T-helper 1 cell treated with Interleukin-12 subunit alpha and Interleukin-12 subunit beta and Interleukin-4 antibody, amounts not matched to agents 30 μg/mL and 1 μg/mL, for 36 hours (primary cell): ENCODE measurements at regions not wholly inside any gene's neighbourhood (a gene's known extent, or its start where the extent isn't known, plus 50 kb on each side); places are given as distances from the start of the nearest gene placed in this dataset.
"Not testable (repeated sequence)": the region's sequence is repeated elsewhere in the genome, so short reads cannot be mapped to it uniquely, and the experiment has no call there.

Source experiments
- H3K27ac Mint-ChIP-seq: one replicate; pipeline ENCODE4 v1.8.0; 2021; ENCODE audit warnings: mild to moderate bottlenecking, mixed read lengths
- H3K27me3 Mint-ChIP-seq: one replicate; pipeline ENCODE4 v1.8.0; 2021; ENCODE audit warnings: low read depth, mixed read lengths
- H3K36me3 Mint-ChIP-seq: one replicate; pipeline ENCODE4 v1.8.0; 2021; ENCODE audit warnings: low read depth, mixed read lengths
- H3K4me1 Mint-ChIP-seq: one replicate; pipeline ENCODE4 v1.8.0; 2021; ENCODE audit warnings: low read depth, mixed read lengths
- H3K4me3 Mint-ChIP-seq: one replicate; pipeline ENCODE4 v1.8.0; 2021; ENCODE audit warnings: mild to moderate bottlenecking, moderate library complexity, mixed read lengths
- H3K9me3 Mint-ChIP-seq: one replicate; pipeline ENCODE4 v1.8.0; 2021; ENCODE audit warnings: mixed read lengths

DNA sequence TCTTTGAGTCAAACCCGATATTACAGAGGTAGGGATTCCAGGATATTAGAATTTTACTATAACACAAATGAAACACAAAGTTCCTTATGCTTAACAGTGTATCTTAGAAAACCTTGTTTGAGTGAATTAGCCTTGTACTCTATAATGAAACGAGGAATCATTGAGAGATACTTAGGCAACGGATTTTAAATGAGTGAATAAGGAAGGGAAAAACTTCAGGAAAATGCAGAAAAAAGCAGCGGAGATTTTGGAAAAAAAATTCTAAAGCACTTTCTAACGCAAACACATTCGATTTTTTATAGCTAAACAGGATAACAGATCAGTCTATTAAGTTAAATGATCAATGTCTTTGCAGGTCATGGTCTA lies 137.3 kb downstream of the HFE start:
- H3K27me3 Mint-ChIP-seq, result no peaks in the 10 kb centered on the region
- H3K4me1 Mint-ChIP-seq, result peaks cover 32% of the 10 kb centered on the region
- H3K4me3 Mint-ChIP-seq, result no peak overlapping the region
- no peak overlapping the region for H3K27ac Mint-ChIP-seq
- no peaks in the 10 kb centered on the region for H3K9me3 Mint-ChIP-seq
- peaks cover 2% of the 10 kb centered on the region for H3K36me3 Mint-ChIP-seq

DNA sequence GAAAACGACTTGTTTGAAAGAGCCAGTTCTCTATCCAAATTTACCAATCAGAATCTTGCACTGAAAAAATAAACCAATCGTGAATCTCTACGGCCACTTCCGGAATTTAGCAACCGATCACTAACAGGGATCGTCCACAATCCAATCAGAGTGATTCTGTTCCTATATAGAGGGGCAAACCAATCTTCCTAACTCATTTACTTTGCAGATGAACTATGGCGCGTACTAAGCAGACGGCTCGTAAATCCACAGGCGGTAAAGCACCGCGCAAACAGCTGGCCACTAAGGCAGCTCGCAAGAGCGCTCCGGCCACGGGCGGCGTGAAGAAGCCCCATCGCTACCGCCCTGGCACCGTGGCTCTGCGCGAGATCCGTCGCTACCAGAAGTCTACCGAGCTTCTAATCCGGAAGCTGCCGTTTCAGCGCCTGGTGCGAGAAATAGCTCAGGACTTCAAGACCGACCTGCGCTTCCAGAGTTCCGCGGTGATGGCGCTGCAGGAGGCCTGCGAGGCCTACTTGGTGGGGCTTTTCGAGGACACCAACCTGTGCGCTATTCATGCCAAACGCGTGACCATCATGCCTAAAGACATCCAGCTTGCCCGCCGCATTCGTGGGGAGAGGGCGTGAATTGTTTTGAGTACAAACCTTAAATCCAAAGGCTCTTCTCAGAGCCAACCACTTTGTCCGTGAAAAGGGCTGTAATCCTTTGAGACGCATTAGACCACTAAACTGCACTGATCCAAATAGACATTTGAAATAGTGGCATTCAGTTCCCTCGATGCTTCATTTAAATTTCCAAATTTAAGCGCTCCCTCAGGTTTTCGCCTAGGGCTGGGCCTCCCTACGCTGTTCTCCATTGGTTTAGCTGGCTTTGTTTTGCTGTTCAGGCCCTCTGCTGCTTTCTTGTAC lies 138.0 kb downstream of the HFE start:
- no peaks in the 10 kb centered on the region for H3K27me3 Mint-ChIP-seq
- no peaks in the 10 kb centered on the region for H3K9me3 Mint-ChIP-seq
- peaks cover 4% of the 10 kb centered on the region for H3K36me3 Mint-ChIP-seq
- no peak overlapping the region for H3K27ac Mint-ChIP-seq
- no peak overlapping the region for H3K4me3 Mint-ChIP-seq
- peaks cover 29% of the 10 kb centered on the region for H3K4me1 Mint-ChIP-seq

DNA sequence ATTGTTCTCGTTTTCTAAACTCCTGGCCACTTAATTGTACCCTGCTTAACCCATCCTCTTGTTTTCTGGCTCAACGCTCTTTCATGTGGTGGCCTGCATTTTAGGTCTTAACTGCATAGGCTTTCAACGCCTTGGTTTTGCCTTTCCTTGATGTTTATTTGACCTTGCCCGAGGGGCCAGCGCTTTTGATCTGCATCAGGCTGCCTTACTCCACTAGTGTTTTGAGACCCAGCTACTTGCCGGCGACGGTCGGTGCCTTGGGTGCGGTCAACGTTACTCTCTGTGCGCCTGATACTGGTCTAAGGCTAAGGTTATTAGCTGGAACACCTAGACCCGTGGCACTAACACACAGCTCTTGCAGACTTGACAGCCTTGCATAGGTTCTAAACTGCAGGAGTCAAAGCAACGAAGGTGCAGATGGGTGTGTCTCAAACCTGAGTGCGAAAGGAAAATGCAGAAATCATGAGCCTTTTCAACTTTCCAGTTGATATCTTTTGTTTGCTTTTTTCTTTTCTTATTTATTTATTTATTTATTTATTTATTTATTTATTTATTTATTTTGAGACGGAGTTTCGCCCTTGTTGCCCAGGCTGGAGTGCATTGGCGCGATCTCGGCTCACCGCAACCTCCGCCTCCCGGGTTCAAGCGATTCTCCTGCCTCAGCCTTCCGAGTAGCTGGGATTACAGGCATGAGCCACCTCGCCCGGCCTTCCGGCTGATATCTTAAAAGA lies 138.8 kb downstream of the HFE start:
- Mint-ChIP-seq H3K4me3 (no peak overlapping the region), H3K9me3 (no peaks in the 10 kb centered on the region), H3K27ac (peak overlapping the region; percentile 29)

DNA sequence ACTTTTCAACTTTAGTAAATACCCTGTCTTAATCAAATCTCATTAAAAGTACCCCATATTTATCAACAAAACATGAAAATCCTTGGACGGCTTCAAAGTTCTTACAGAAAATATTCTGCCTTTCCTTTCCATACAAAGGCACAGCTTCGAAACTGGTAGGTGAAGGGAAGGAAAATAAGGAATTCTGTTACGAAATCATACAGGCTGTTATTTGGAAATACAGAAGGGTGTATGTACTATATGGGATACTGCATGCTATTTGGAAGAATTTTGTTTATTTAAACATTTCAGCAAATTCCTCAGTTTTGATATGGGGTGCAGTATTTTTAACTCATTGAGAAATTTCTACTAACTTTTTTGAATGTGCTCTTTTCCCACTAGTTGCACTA lies 138.4 kb upstream of the BTN3A2 start:
- Mint-ChIP-seq H3K27ac (peak overlapping the region; percentile 29), H3K4me3 (no peak overlapping the region), H3K36me3 (peaks cover 3% of the 10 kb centered on the region), H3K4me1 (peaks cover 32% of the 10 kb centered on the region), H3K9me3 (no peaks in the 10 kb centered on the region), H3K27me3 (no peaks in the 10 kb centered on the region)

More for the DNA sequence above, 138.8 kb downstream of the HFE start:
- peaks cover 3% of the 10 kb centered on the region for H3K36me3 Mint-ChIP-seq
- H3K4me1 Mint-ChIP-seq, result peaks cover 29% of the 10 kb centered on the region
- H3K27me3 Mint-ChIP-seq, result no peaks in the 10 kb centered on the region

DNA sequence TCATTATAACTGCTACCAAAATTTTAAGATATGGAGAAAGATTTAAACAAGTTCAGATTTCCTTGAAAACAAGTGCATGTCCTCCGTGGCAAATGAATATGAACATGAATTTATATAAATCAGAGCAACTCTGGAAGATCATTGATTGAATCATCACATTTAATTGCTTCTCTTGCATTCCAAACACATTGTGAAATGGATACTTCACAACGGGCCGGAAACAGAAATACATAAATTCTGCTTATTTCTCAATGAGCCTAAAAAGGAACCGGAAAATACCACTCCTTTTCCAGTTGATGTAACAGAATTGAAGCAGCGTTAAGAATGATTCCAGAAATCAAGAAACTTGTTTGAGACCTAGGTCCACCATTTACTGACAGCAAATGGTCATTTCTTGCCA lies 134.6 kb upstream of the BTN3A2 start:
- no peaks in the 10 kb centered on the region for H3K27me3 Mint-ChIP-seq
- no peaks in the 10 kb centered on the region for H3K9me3 Mint-ChIP-seq
- no peak overlapping the region for H3K27ac Mint-ChIP-seq
- H3K4me3 Mint-ChIP-seq, result no peak overlapping the region
- H3K4me1 Mint-ChIP-seq, result peaks cover 51% of the 10 kb centered on the region
- peaks cover 7% of the 10 kb centered on the region for H3K36me3 Mint-ChIP-seq

- no peak overlapping the region for H3K4me3 Mint-ChIP-seq
- no peak overlapping the region for H3K27ac Mint-ChIP-seq
Observed at GRCh38 chr6:26231006-26231587, 133.9 kb upstream of the BTN3A2 start.

GRCh38 chr6:26232306-26232939 lies 132.6 kb upstream of the BTN3A2 start:
- peak overlapping the region; percentile 84 for H3K4me3 Mint-ChIP-seq
- no peaks in the 10 kb centered on the region for H3K27me3 Mint-ChIP-seq
- peak overlapping the region; percentile 99 for H3K27ac Mint-ChIP-seq
- peaks cover 47% of the 10 kb centered on the region for H3K4me1 Mint-ChIP-seq
- peaks cover 7% of the 10 kb centered on the region for H3K36me3 Mint-ChIP-seq
- H3K9me3 Mint-ChIP-seq, result no peaks in the 10 kb centered on the region

More at GRCh38 chr6:26231006-26231587, 133.9 kb upstream of the BTN3A2 start:
- H3K4me1 Mint-ChIP-seq, result peaks cover 55% of the 10 kb centered on the region
- H3K9me3 Mint-ChIP-seq, result no peaks in the 10 kb centered on the region
- peaks cover 7% of the 10 kb centered on the region for H3K36me3 Mint-ChIP-seq
- no peaks in the 10 kb centered on the region for H3K27me3 Mint-ChIP-seq

GRCh38 chr6:26232940-26233648 lies 131.9 kb upstream of the BTN3A2 start:
- Mint-ChIP-seq H3K27me3 (no peaks in the 10 kb centered on the region), H3K4me1 (peaks cover 47% of the 10 kb centered on the region), H3K9me3 (no peaks in the 10 kb centered on the region), H3K36me3 (peaks cover 7% of the 10 kb centered on the region), H3K4me3 (peak overlapping the region; percentile 84), H3K27ac (peak overlapping the region; percentile 99)

GRCh38 chr6:26233649-26234420 lies 131.2 kb upstream of the BTN3A2 start:
- H3K27ac Mint-ChIP-seq, result peak overlapping the region; percentile 99
- no peaks in the 10 kb centered on the region for H3K9me3 Mint-ChIP-seq
- no peaks in the 10 kb centered on the region for H3K27me3 Mint-ChIP-seq

DNA sequence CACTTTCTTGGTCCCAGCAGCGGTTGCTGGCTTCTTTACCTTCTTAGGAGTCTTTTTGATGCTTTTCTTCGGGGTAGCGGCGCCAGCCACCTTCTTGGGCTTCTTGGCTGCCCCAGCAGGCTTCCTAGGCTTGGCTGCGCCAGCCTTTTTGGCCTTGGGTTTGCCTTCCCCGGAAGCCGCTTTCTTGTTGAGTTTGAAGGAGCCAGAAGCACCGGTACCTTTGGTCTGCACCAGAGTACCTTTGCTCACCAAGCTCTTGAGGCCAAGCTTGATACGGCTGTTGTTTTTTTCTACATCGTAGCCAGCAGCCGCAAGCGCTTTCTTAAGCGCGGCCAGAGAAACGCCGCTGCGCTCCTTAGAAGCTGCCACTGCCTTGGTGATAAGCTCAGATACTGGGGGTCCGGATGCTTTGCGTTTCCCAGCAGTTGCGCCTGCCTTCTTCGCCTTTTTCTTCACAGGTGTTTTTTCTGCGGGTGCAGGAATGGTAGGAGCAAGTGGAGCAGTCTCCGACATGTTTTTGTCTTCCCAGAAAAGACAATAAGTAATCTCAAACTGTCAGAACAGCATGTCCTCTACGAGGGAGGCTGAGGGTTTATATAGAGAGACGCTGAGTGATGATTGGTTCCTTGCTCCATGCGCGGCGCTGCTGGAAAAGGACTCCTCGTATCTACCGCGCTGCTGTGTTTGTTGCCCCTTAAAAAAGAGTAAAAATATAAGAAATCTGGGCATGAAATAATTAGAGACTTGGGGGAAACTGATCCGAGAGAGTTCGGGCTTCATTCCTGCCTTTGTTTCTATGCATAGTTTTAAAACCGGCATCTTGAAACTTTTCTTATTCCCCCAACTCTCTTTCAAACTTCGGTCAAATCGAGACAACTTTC lies 130.3 kb upstream of the BTN3A2 start:
- peaks cover 7% of the 10 kb centered on the region for H3K36me3 Mint-ChIP-seq
- H3K4me3 Mint-ChIP-seq, result peak overlapping the region; percentile 84
- H3K27ac Mint-ChIP-seq, result peak overlapping the region; percentile 99
- peaks cover 45% of the 10 kb centered on the region for H3K4me1 Mint-ChIP-seq
- H3K9me3 Mint-ChIP-seq, result no peaks in the 10 kb centered on the region
- no peaks in the 10 kb centered on the region for H3K27me3 Mint-ChIP-seq

More at GRCh38 chr6:26233649-26234420, 131.2 kb upstream of the BTN3A2 start:
- Mint-ChIP-seq H3K36me3 (peaks cover 7% of the 10 kb centered on the region), H3K4me3 (peak overlapping the region; percentile 84), H3K4me1 (peaks cover 48% of the 10 kb centered on the region)

DNA sequence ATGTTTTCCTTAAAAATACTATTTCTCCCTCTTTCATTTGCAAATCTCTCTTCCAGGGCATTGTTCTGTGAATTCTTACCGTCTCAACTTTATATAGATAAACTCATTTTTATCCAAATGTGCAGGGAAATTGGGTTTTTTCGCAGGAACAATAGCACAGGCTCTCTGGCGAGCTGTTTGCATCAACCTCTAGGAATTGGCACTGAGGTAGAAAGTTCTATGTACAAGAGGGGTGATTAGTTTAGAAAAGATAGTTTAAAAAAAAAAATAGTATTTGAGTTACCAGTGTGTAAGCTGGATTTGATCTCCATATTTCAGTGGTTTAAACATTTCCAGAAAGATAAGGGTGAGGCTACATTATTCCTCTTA lies 129.7 kb upstream of the BTN3A2 start:
- Mint-ChIP-seq H3K4me3 (peak overlapping the region; percentile 84), H3K36me3 (peaks cover 3% of the 10 kb centered on the region), H3K9me3 (no peaks in the 10 kb centered on the region), H3K27ac (peak overlapping the region; percentile 99), H3K27me3 (no peaks in the 10 kb centered on the region), H3K4me1 (peaks cover 45% of the 10 kb centered on the region)

- H3K36me3 Mint-ChIP-seq, H3K27me3 Mint-ChIP-seq, H3K9me3 Mint-ChIP-seq, H3K4me3 Mint-ChIP-seq: not testable (repeated sequence)
- Mint-ChIP-seq H3K4me1 (peaks cover 40% of the 10 kb centered on the region), H3K27ac (peak overlapping the region; percentile 45)
Observed at GRCh38 chr6:26239415-26239814, 125.6 kb upstream of the BTN3A2 start.
